HG02852 (cell line): ENCODE measurements at regions not wholly inside any gene's neighbourhood (a gene's known extent, or its start where the extent isn't known, plus 50 kb on each side); places are given as distances from the start of the nearest gene placed in this dataset.
A peak's percentile ranks its signal among the peaks of the same experiment; 100 is the strongest.

Experiments
- ATAC-seq: cut with Tn5 transposase; IDR thresholded peaks from one replicate; pipeline ENCODE4 v1.9.1; 2021; ENCODE audit warnings: mild to moderate bottlenecking, moderate library complexity; ENCODE audit not compliant: unreplicated experiment

GRCh38 chr2:215609089-215610032, 173.5 kb upstream of the FN1 start:
- no peak for ATAC-seq

DNA sequence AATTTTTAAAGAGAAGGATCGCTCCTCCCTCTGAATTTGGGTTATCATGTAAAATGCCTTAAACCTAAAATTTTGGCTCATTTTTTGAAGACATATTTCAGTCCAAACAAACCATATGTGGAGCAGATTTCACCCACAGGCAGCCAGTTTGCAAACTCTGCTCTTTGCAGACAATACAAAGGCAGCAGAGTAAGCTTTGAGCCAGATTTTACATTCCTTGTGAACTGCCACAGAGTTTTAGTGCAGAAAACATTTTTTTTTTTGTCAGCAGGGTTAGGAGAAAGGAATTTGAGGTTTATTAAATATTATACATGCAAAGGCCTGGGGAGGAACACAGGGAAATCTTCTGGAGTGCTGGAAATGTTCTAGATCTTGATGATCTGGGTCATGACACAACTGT, 171.9 kb upstream of the FN1 start:
- no peak for ATAC-seq

GRCh38 chr2:215606219-215606618, 170.4 kb upstream of the FN1 start:
- ATAC-seq = no peak

GRCh38 chr2:215605214-215605613, 169.3 kb upstream of the FN1 start:
- no peak for ATAC-seq

GRCh38 chr2:215604606-215605005, 168.7 kb upstream of the FN1 start:
- no peak for ATAC-seq

DNA sequence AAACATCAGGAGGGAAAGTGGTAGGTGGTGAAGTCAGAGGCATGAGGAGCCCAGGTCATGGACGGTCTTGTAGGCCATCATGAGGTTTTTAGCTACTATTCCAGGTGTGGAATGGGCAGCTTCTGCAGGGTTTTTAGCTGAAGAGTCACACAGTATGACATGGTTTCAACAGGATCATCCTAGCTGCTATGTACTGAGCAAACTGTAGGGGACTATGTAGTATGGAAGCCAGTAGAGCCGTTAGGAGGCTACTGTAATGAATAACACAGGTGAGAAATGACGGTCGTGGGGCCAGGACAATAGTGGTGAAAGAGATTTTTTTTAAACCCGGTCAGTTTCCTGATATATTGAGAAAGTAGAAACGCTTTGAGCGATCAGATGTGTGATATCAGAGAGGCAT, 167.6 kb upstream of the FN1 start:
- ATAC-seq = no peak

DNA sequence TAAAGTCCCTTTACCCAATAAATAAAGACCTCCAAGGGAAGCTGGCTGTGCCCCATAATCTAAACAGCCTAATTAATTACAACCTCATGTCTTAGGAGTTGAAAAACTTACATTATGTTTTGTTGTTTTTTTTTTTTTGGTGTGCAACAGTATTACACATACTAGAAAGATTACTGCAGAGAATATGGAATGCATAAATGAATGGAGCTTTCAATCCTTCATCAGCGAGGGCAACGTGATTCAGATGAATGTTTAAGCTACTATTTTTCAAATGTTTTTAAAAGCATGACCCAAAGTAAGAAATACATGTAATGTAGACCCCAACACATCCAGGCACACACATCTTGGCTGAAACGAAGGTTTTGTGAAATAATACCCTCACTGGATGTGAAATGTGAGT, 167.1 kb upstream of the FN1 start:
- ATAC-seq = no peak

DNA sequence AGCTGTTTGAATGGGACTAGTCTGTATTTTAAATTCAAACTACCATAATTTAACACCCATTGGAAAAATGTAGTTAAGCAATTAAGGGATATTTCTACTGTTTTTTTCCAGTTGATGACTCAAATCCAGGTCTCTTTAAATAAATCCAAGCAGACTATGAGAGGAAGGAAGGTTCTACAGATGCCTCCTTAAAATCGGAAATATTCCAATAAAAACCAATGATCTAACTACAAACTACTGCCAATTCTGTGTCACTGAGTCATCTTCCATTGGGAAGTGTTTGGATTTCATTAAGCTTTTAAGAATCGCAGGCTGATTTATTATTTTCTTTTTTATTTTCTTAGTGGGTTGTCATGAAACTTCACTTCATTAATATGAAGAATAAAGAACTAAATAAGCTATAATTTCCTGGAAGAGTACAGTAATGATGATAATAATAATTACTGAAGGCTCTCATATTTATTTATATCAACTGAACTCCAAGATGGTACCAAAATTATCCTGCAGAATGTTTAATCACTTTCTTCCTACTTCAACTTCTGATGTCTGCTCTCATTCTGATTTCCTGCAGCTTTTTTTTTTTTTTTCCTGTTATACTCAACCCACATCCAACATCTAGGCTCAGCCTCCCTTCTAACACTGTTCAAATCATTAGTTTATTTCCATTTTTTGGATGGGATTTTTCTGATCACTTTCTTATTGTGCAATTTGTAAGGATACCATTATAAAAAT, 166.3 kb upstream of the FN1 start:
- no peak for ATAC-seq

DNA sequence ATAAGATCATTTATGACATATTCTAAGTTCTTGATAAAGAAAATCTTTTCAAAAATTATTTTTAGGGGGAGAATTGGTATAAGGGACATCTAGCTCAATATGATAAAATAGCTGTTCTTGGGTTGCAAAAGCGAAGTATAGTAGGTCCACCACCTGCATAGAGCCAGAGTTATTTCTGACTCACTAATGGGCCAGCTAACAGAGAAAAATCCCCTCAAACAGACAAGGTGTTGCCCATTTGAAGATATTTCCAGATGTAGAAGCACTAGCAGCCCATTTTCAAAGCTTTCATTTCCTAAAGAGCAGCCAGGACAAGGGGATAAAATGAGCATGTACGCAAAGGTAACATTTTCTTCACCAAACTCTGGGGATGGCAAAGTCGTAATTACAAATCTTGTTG, 165.7 kb upstream of the FN1 start:
- no peak for ATAC-seq

DNA sequence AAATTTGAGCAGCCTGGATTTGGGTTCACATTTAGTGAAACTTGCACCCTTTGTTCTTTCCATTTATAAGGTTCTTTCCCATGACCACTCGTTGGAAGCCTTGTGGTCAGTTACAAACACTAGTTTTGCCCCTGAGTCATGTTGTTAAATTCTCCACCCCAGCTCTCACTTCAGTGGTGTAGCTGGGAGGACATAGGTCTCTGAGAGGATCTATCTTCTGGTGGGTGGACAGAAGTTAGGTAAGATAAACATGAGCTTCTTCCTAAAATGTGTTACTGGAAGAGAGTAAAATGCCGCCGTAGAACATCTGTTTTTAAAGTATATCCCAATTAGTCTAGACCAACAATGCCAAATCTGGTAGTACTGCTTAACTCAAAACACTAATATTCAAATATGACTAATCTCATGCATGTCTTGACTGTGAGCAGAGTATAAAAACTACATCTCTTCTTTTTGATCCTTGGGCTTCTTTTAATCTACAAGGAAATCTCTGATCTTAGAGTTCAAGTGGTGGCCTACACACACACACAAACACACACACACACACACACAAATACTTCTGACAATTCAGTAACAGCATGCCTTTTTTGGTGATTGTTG, 162.6 kb upstream of the FN1 start:
- ATAC-seq = no peak

- ATAC-seq = no peak
Observed at GRCh38 chr2:215597577-215597976, 161.7 kb upstream of the FN1 start.

GRCh38 chr2:215594766-215595165, 158.9 kb upstream of the FN1 start:
- no peak for ATAC-seq

DNA sequence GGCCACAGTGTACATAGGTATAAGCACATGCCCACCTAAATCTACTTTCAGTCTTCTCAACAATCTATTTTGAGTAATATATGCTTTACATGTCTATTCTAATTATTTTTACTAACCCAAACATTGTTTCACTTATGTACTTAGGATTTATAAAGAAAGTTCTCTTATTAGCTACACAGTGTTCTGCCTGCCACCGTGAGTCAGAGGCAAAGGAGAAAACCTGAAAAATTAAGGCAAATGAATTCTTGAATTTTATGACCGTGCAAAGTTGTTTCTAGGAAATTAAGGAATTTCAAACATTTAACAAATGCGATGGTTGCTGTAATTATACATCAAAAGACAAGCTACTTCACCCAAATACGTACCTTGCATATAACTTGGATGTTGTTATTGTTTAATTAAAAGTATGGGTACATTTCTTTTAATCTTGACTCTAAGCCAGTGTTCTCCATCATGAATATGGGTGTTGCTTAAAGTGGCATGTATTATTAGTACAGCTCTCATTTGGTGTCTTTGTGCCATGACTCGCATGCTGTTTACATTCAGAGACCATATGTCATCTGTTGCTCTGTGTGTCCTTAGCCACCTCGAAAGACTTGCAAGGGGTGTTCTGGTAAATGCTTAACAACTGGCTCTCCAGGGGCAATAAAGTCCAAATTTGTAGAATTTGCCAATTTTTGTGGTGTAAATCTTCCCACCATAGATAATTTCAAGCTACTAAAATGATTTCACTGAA, 154.3 kb upstream of the FN1 start:
- no peak for ATAC-seq

DNA sequence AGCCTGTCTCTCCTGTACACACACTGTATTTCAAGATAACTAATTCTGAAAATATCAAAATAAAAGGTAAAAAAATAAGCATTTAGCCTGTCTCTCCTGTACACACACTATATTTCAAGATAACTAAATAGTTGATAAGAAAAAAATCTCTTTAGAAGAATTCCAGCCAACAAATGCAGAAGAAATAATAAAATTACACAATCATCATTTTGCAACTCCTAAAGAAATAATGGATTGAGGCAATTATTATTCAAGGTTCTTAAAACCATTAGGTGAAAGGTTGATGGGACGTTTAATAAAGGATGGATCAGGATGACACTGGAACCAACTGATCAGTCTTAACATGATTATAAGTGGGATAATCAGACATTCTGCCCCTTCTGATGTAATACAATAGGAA, 148.0 kb upstream of the FN1 start:
- no peak for ATAC-seq

DNA sequence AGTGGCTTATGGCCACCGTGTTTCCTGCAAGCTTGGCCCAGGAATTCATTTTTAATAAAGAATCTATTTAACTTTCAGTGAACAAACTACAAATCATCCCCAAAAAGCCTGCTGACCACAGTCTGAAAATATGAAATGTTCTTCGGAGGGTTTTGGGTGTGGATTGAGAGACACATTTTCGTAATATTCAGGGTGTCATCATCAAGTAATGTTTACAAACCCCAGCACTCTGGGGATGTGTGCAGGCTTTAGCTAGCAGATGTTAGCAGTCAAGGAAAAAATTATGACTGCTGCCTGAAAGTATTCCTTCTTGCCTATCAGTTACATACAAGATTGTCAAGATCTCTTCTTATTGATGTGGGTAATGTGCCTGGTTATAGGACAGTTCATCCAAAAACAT, 143.9 kb upstream of the FN1 start:
- no peak for ATAC-seq

GRCh38 chr2:215577356-215577755, 141.5 kb upstream of the FN1 start:
- ATAC-seq = no peak

DNA sequence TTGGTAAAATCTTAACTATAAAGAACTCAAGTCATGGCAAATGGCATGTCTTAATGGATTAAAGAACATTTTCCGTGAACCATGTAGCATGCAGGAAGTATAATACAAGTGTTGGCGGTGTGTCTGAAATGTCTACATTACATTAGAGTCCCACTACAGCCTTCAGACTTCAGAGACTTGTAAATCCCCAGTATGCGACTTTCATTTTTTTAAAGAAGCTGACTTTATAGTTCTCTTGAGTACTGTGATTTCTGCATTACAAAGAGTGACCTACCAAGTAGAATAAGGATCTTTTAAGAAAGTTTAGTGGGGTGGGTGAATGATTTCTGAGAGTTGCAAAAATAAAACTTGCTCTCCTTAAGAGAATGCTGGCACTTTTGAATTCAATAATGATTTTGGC, 140.7 kb upstream of the FN1 start:
- ATAC-seq = no peak

DNA sequence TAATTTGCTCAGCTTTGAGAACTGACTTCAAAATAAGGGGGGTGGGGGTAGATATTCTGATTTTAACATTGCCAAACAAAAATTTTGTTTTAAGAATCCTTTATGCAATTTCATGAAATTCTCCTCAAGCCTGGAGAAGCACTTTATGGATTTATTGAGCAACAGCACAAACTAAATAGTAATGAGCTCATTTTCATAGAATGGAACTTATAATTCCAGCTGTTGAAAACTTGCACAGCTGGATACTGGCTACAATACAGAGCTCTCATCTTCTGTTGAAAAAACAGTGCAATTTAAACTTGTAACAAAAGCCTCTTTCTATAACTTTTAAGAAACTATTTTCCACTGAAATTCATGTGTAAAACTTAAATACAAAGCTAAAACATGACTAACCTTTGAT, 137.6 kb upstream of the FN1 start:
- no peak for ATAC-seq

GRCh38 chr2:215572341-215572848, 136.5 kb upstream of the FN1 start:
- no peak for ATAC-seq

DNA sequence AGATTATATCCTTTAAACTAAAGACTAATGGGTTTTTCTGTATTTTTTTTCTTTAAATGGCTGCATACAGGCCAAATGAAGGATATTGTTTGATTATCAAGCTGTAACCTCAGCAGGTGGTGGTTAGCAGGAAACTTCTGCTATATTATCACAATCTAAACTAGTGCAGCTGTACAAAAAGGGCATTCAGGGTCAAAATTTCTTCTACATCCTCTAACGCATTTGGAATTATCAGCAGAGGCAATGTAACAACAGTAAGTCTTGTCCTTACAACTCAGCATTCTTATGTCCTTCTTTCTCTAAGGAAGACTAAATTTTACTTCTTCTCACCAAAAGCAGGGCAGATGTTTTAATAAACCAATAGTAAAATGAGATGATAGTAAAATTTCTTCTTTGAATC, 135.8 kb upstream of the FN1 start:
- ATAC-seq = no peak

DNA sequence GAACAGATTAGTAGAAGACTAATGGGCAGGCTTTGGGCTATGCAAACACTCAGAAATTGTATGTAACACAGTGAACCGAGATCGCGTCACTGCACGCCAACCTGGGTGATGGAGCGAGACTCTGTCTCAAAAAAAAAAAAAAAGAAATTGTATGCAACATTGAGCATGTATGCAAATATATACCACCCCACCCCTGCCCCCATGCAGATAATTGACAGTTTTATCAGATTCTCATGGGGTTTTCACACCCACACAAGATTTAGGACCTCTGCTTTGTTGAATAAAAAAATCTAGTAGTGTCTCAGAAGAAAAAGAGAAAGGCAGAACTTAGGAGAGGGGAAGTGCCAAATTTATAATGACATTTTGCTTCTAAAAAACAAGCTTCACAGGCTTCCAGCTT, 131.6 kb upstream of the FN1 start:
- ATAC-seq = peak; percentile 91
